GM21576 (cell line): ENCODE measurements at regions not wholly inside any gene's neighbourhood (a gene's known extent, or its start where the extent isn't known, plus 50 kb on each side); places are given as distances from the start of the nearest gene placed in this dataset.

Source experiments
- ATAC-seq: cut with Tn5 transposase; IDR thresholded peaks from one replicate; pipeline ENCODE4 v1.9.1; 2021; ENCODE audit warnings: mild to moderate bottlenecking, moderate library complexity; ENCODE audit not compliant: unreplicated experiment

DNA sequence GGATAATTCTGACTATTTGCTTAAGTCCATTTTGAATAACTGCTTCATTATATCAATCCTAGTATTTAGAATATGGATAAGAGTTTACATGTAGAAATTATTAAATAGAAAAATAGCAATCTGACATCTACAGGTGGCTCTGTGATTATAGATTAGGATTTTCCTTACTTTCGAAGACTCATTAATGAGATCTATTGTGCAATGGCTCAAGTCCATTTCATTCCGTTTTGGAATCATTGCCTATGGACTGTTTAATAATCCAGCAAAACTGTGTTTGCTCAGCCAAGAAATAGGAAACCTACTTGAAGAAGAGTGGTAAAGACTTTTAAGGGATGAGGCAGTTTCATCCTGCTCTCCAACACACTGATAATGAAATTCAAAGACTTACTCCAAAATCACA is 67.8 kb upstream of the SSTR1 start:
- ATAC-seq = no peak

DNA sequence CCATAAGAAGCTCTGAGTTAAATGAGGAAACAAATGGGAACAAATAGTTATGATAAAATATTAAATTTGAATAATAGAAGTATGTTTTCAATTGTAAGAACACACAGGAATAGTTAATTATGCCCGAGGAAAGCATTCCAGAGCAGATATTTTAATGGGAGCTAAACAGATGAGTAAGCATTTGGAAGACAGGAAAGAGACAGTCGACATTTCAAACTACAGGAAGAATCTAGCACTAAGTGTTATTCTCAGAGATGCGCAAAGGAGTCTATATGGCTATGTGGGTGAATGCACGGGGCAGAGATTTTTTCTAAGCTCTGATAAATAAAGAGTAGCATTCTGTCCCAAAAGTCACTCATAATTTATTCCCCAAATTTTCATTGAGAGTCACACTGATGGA is 64.5 kb upstream of the SSTR1 start:
- no peak for ATAC-seq

DNA sequence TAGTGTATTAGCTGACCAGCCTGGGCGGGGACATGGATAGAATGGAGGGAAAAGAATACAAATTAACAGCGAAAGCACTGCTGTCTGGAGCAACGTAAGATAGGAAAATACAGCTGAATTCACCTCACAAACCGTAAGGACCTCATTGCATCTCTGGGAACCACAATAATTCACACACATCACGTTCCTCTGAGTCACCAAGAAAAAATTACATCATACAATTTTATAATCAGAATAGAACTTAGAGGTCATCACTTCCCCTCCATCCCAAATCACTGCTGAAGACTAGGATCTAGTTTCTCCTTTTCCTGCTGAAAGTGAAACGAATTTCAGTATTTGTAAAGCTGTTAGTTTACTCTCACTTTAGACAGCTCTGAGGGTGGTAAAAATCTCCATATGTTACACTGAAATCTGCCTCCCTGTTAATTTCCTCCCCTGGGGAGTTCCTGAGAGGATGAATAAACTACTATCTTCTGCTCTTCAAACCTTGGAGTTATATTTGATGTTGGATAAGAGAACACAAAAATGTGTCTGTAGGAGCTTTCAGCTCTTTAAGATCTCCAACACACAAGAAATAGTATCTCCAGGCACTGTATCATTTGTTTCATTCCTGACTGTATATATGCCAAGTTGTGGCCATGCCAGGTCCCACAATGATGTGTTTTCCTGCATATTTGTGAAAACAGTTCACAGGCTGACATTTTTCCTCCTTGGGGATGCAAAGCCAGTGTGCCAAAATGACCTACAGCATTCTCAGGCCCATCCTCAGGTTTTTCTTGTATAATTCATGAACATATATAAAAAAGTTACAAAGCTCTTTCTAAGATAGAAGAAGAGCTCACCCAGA is 63.8 kb upstream of the SSTR1 start:
- no peak for ATAC-seq

DNA sequence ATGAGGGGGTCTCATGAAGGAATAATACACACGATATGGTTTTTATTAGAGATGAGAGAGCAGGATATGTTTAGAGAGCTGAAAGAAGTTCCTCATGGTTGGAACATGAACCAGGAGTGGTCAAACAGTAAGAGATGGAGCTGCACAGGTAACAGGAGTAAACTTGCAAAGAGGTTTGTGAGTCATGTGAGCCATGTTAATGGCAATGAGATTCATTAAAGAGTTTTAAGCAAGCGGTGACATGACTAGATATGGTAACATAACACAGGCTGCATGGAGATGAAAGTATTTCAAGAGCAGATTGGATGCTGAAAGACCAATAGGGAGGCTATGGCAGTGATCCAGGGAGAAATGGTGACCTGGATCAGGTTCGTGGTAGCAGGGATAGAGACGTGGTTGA is 62.6 kb upstream of the SSTR1 start:
- ATAC-seq = no peak

DNA sequence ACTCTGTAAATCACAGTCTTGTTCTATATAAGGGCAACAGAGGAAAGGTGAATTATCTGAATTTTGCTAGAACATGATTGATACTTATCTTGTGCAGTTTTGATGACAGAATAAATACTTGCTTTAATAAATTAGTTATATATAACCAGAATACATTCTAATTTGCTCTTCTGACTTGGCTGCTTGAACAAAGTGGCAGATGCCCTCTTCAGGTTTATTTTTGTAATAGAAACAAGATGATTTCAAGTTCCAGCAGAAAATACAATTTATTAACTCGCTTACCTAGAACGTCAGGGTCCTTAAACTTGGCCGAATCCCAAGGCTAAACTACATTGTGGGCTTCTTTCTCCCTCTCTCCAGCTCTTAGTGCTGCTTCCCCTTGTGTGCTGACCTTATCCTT is 57.6 kb upstream of the SSTR1 start:
- ATAC-seq = no peak
